Ovary (tissue), 7 donors: ENCODE measurements at regions not wholly inside any gene's neighbourhood (a gene's known extent, or its start where the extent isn't known, plus 50 kb on each side); places are given as distances from the start of the nearest gene placed in this dataset.

ENCODE experiments used
- DNase-seq, 5 donors: peaks; one replicate each; pipeline ENCODE4 v3.0.0-alpha.2; 2019 to 2020
- H3K27ac ChIP-seq, 2 donors: fragments of 200-600 bp; one replicate each; pipeline versions ENCODE4 v1.5.1 to v1.8.0; 2019 to 2022
- H3K27me3 ChIP-seq: fragments of 200-600 bp; one replicate; pipeline ENCODE4 v1.8.0; 2022
- H3K36me3 ChIP-seq: fragments of 200-600 bp; sonication (generic); one replicate; pipeline ENCODE4 v1.5.1; 2019
- H3K4me1 ChIP-seq: one replicate; pipeline ENCODE4 v1.8.1; 2013; ENCODE audit warnings: mild to moderate bottlenecking, moderate library complexity; ENCODE audit not compliant: insufficient read depth
- H3K4me3 ChIP-seq: fragments of 200-600 bp; sonication (generic); one replicate; pipeline ENCODE4 v1.5.1; 2017
- H3K9me3 ChIP-seq, 2 donors: fragments of 200-600 bp in 1 of 2; sonication (generic) in 1 of 2; one replicate each; pipeline versions ENCODE4 v1.5.1 to v1.8.1; 2013 to 2019; ENCODE audit warnings: mild to moderate bottlenecking in 1 of 2, moderate library complexity in 1 of 2
- CTCF ChIP-seq, 3 donors: fragments of 450-650 bp in 2 of 3; fragments of 200-600 bp in 1 of 3; IDR thresholded peaks; one replicate each; pipeline versions ENCODE4 v1.5.1 to v1.8.0; 2016 to 2022; ENCODE audit warnings: antibody characterized with exemption in 3 of 3, mild to moderate bottlenecking in 1 of 3
- EP300 ChIP-seq: sonication (generic); formaldehyde crosslinking; IDR thresholded peaks from one replicate; pipeline ENCODE4 v1.6.1; 2017; ENCODE audit warnings: antibody characterized with exemption
- POLR2A ChIP-seq: fragments of 450-650 bp; IDR thresholded peaks from one replicate; pipeline ENCODE4 v1.6.1; 2017; ENCODE audit warnings: antibody characterized with exemption, mild to moderate bottlenecking, moderate library complexity
- WGBS, 3 donors: extraction: QIAGEN DNeasy Blood & Tissue Kit in 1 of 3; methylation state at CpG; one replicate each; pipeline versions ENCODE4 v1.1.5 to v1.1.7; 2013 to 2017; 5-methylcytosine and 5-hydroxymethylcytosine counted together
- intact Hi-C, 4 donors: fragments of 100-400 bp; cut with DNase I; formaldehyde crosslinking; loops; one replicate each; pipeline versions ENCODE4 v1.11.0 to v1.15.1; 2022 to 2023
- donor health status: DM: no; HTN: no; CAD: no; lungs with moderate emphysema.
- donor health status: DM: no; HTN: no; CAD: no.
- donor health status: Bipolar disorder and iron deficiency.
- donor health status: DM: no; HTN: no; CAD: no.
- donor health status: DM: yes; HTN: yes; CAD: no.

GRCh38 chr14:97198813-97199212, 401.6 kb downstream of the VRK1 start:
- Histone ChIP-seq H3K9me3 (no peaks in the 10 kb centered on the region), H3K27me3 (no peaks in the 10 kb centered on the region), H3K36me3 (no peaks in the 10 kb centered on the region), H3K27ac (no peak overlapping the region), H3K4me1 (no peaks in the 10 kb centered on the region), H3K4me3 (no peak overlapping the region)
- no peak for TF ChIP-seq CTCF (IDR thresholded peaks at IDR 0.05)
- no peak for TF ChIP-seq EP300
- no peak for TF ChIP-seq POLR2A
- no peak for DNase-seq
- intact Hi-C loops: no loop called here

- H3K4me3 ChIP-seq: no peak overlapping the region
- no peaks in the 10 kb centered on the region for H3K36me3 ChIP-seq
- TF ChIP-seq POLR2A (no peak), CTCF (IDR thresholded peaks at IDR 0.05) (no peak), EP300 (no peak)
- no peaks in the 10 kb centered on the region for H3K27me3 ChIP-seq
- intact Hi-C loops: no loop called here
- H3K27ac ChIP-seq: no peak overlapping the region
- DNase-seq: no peak
- H3K4me1 ChIP-seq: no peaks in the 10 kb centered on the region
- WGBS, 3 donors: 54 to 71% (median 61%) methylated on average over 4 of the region's 4 CpGs
- no peaks in the 10 kb centered on the region for H3K9me3 ChIP-seq
Measured at GRCh38 chr14:97200245-97200644, 403.1 kb downstream of the VRK1 start.

- intact Hi-C loops: no loop called here
- WGBS, 3 donors: 70 to 83% (median 80%) methylated on average over 11 of the region's 11 CpGs
- no peaks in the 10 kb centered on the region for H3K4me1 ChIP-seq
- no peak for DNase-seq
- no peaks in the 10 kb centered on the region for H3K9me3 ChIP-seq
- no peaks in the 10 kb centered on the region for H3K36me3 ChIP-seq
- H3K27me3 ChIP-seq: no peaks in the 10 kb centered on the region
- TF ChIP-seq EP300 (no peak), CTCF (IDR thresholded peaks at IDR 0.05) (no peak), POLR2A (no peak)
- H3K27ac ChIP-seq: no peak overlapping the region
- no peak overlapping the region for H3K4me3 ChIP-seq
Measured at GRCh38 chr14:97206916-97207315, 409.7 kb downstream of the VRK1 start.

GRCh38 chr14:97210202-97210601, 413.0 kb downstream of the VRK1 start:
- Histone ChIP-seq H3K9me3 (no peaks in the 10 kb centered on the region), H3K36me3 (no peaks in the 10 kb centered on the region), H3K4me1 (no peaks in the 10 kb centered on the region), H3K27me3 (no peaks in the 10 kb centered on the region), H3K27ac (no peak overlapping the region), H3K4me3 (no peak overlapping the region)
- intact Hi-C loops: no loop called here
- no peak for TF ChIP-seq POLR2A
- TF ChIP-seq EP300: no peak
- TF ChIP-seq CTCF (IDR thresholded peaks at IDR 0.05): no peak
- no peak for DNase-seq
- WGBS, 3 donors: 73 to 81% (median 75%) methylated on average over 1 of the region's 1 CpG

- no peaks in the 10 kb centered on the region for H3K27me3 ChIP-seq
- 76 to 86% (median 76%) methylated on average over 2 of the region's 2 CpGs for WGBS, 3 donors
- TF ChIP-seq POLR2A (no peak), EP300 (no peak), CTCF (IDR thresholded peaks at IDR 0.05) (no peak)
- H3K36me3 ChIP-seq: no peaks in the 10 kb centered on the region
- DNase-seq: no peak
- no peaks in the 10 kb centered on the region for H3K4me1 ChIP-seq
- H3K4me3 ChIP-seq: no peak overlapping the region
- no peak overlapping the region for H3K27ac ChIP-seq
- intact Hi-C loops: no loop called here
- no peaks in the 10 kb centered on the region for H3K9me3 ChIP-seq
Measured at GRCh38 chr14:97212399-97212798, 415.2 kb downstream of the VRK1 start.
